GM21528 (cell line): ENCODE measurements at regions not wholly inside any gene's neighbourhood (a gene's known extent, or its start where the extent isn't known, plus 50 kb on each side); places are given as distances from the start of the nearest gene placed in this dataset.

Experiments
- ATAC-seq: cut with Tn5 transposase; IDR thresholded peaks from one replicate; pipeline ENCODE4 v1.9.1; 2021; ENCODE audit warnings: mild to moderate bottlenecking, moderate library complexity; ENCODE audit not compliant: unreplicated experiment, low FRiP score

DNA sequence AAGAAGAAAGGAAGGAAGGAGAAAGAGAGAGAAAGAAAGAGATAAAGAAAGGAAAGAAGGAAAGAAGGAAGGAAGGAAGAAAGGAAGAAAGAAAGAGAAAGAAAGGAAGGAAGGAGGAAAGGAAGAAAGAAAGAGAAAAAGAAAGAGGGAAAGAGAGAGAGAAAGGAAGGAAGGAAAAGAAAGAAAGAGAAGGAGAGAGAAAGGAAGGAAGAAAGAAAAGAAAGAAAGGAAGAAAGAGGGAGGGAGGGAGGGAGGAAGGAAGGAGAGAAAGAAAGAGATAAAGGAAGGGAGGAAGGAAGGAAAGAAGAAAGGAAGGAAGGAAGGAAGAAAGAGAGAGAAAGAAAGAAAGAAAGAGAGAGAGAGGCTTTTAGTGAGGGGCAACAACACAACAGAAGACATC is 135.1 kb upstream of the VSTM2B start:
- no peak for ATAC-seq

DNA sequence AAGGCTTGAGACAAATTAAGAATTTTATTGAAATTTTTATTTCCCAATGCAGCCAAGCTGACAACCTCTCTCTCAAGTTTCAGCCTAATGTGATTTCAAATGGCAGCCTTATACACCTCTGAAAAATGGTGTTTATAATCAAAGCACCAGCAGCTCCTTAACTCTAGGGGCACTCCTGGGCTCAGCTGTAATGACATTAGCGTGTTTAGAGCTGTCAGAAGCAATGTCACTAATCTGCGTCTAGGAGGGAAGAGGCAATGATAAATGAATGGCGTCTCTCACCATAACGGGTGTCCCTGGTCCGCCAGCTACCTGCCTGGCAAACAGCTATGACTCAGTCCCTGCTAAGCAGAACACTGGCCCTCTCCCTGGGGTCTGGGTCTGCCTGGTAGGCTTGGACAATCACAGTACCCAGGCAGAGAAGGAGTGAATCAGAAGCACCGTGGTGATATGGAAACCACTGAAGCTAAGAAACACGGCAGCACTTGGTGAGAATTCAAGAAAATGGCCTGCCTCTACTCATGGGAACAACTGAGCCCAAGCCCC is 131.8 kb upstream of the VSTM2B start:
- no peak for ATAC-seq

DNA sequence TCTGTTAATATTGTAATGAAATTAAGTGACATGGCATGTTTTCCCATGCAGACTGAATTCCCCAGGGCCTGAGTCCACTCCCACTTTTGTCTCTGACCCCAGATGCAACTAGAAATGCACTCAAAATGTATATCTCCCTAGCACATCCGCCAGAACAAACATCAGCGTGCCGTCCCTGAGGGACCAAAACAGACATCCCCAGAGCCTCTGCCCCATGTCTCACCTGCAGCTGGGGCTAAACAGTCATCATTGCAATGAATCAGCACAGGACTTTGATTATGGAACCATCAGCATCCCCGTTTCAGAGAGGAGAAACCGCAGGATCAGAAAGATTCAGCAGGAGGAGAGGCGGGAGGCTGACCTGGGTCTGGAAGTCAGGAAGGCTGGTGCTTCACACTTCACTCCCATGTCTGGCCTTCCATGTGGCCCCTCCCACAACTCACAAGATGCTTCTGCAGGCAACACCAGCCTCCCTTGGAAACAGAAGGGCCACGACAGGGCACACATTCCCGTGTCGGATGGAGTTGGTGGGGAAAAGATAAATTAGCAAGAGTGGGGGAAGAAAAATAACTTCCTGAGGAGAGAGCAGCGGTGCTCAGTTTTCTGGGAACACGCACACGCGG is 130.6 kb upstream of the VSTM2B start:
- no peak for ATAC-seq

DNA sequence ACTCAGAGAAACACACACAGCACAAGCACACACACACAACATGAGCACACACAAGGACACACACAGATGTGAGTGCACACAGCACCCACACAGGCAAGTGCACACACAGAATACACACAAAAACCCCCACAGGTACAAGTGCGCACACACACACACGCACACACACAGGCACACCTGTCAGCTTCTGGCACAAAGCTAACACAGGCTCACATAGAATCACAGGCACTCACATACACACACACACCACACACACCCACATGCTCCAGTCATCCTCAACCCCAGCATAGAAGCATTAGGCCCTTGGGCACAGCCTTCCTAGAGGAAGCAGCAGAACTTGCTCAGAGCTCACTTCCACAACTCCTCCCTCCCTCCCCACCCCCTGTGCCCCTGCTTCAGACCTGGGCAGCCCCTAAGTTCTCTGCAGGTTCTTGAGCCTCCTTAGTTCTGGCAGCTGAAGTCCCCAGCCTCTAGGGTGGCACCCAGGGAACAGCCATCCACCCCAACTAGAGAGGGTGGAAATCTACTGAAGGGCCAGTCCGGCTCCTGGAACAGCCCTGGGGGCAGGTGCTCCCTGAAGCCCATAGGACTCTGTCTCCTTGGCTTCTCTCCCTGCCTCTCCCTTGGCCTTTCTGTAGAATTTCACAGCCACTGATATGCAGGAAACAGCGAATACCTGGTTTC is 129.9 kb upstream of the VSTM2B start:
- no peak for ATAC-seq

DNA sequence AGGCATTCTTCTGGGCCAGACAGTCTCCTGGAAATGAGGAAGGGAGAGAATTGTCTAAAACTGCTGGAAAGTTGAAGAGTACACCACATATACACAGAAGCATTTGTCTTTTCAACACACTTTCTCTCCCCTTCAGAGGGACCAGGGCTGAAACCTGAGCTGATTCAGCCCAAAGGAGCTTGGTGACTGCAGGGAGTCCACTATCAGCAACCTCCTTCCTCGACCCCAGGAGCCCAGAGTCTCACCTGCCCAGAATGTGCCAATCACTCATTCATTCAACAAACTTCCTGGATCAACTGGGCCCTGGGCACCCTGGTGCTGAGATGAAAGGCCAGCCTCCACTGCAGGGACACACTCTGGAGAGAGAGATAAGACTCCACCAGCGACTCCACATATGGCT is 128.9 kb upstream of the VSTM2B start:
- ATAC-seq: no peak

DNA sequence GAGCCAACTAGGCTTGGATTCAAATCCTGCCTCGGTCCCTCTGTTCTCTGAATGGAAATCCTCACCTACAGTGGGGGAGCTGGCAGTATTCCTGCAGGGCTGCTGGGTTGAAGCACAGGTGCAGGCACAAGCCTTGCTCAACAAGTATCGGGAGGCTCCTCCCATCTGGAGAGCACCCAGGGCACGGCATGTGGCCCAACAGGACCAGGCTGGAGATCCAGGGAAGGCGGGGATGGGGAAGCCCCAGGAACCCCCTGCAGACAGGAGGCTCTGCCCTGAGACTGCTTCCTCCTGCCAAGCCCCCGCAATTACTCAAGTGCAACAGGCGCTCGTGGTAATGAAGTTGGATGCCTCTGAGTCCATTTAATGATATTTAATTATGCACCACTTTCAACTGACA is 128.0 kb upstream of the VSTM2B start:
- ATAC-seq: no peak

DNA sequence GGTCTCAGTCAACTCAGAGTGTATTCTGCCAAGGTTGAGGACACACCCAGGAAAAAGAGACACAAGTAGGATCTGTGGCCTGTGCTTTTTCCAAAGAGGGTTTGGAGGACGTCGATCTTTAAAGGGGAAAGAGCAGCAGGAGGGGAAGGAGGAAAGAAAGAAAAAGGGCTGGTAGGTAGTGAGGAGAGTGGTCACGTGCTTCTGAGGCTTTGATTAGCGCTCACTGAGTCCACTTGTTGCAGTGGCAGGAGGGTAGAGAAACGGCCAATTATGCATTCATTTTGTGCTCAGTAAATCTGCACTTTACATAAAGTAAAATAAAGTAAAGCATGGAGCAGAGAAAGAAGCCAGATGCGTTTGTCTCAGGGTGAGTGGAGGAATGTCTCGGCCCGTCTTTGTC is 126.0 kb upstream of the VSTM2B start:
- ATAC-seq: no peak

DNA sequence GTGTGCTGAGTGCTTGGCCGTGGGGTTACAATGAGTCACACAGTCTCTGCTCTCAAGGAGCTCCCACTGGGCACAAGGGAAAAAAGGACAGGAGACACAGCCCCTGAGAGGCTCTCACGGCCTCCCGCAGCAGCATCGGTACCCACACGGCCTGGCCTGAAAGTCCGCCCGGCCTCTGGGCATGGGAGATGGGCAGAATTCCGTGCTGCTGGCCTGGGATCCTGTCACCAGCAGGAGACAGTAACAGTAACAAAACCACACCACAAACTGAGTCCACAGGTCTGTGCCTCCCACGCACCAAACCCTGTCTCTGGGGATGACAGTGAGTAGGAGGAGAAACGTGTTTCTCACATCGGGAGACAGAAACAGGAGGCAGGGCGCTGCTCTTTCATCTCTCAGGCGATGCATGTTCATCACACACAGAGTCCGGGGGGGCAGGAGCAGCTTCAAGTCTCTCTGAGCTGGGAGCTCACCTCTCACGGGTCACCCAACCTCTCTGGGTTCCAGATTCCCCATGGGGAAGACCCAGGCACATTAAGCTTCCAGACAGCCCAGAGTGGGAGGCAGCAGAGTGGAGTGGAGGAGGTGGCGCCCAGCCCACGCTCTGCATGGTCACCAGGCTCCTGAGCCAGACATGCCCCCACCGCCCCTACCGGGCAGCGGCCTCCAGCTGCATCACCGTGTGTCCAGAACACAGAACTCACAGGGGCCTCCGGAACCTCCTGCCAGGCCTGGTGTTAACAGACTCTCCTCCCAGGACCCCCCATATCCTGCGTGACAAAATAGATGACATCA is 124.7 kb upstream of the VSTM2B start:
- no peak for ATAC-seq

DNA sequence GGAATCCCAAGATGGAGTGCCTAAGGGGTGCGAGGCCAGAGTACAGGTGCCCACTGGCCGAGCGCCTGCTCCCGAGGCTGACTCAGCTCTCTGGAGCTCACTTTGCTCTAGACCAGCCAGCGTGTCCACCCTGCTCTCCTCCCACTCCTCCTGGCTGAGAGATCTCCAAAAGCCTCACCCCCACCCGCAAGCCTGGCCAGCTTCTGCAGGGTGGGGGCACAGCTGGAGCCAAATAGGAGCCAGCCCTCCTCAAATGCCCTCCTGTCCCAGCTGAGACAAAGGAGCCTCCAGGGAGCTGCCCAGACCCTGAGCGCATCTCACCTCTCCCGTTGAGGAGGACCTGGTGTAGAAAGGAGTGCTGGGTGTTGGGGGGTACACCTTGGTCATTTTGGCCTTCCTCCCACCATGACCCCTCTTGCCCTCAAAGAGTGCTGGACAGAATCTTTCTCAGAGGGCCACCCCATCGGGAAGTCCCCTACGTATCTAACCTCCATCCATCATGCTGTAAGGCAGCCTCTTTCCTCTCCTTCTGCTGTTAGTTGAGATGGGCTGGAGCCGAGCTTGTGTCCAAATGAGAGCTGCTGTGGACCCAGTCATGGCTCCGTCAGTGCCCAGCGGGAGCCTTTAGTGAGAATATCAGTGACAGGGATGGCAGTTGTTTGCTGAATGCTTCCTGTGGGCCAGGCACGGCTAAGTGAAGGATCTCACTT is 123.9 kb upstream of the VSTM2B start:
- no peak for ATAC-seq

DNA sequence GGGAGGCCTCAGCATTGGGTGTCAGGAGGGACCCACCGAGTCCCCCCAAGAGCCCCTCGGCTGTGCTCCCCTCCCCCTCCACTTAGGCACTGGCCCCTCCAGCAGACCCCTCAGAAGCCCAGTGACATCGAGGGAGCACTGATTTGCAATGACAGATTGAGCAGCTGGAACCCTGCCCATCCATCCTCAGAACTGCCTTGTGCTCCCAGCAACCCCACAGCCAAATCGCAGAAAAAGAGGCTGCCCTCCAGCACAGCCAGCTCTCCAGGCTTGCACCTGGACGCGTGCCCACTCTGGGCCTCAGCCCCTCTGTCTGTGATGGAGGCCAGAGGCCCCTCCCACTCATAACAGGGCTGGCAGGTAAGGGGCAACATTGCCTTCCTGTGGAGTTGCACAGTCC is 123.2 kb upstream of the VSTM2B start:
- no peak for ATAC-seq

DNA sequence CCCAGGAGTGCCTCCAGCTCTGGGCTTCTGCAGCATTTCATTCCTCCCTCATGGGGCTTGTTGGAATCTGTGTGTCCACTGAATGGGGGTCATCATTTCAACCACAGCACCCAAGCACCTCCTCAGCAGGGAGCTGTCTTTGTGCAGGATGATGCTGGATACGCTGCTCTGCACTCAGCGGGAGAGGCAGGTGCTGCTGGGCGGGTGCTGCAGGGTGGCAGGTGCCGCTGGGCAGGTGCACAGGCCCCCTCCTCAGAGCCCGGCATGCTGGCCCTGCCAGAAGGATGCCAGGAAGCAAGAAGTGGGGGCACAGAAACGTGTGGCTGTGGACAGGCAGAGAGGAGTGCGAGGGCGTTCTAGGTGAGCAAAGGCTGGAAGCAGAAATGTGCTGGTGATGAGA is 121.8 kb upstream of the VSTM2B start:
- ATAC-seq: no peak

DNA sequence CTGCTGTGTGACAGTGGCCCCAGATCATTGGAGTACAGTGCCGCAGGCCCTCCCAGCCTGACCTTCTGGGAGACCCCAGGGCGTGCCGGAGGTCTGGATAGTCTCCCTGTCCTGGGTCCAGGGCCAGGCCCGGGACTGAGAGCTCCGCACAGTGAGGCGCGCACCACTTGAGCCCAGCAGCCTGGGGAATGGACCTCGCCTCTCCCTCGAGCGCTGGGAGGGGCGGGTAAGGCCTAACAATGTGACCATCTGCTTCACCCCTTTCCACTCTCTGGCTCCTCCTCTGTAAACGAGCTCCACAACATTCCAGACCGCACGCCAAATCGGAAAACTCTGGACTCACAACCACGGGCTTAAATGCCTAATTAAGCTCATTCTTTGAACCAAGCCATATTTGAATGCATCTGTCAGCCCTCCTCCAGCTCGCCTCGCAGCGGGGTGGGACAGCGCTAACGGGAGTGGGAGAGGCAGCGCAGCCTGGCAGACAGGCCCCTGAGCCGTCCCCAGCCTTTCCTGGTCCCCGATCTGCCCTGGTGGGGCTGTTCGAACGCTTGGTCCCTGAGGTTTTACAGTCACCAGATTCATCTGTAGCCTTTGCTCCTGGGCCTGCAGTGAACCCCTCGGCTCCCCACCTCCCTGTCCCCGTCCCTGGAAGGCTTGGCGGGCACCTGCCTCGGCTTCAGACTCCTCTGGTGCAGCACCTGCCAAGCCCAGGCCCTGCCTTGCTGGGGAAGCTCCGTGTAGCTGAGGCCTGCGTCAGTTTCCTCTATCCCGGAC is 120.7 kb upstream of the VSTM2B start:
- no peak for ATAC-seq

DNA sequence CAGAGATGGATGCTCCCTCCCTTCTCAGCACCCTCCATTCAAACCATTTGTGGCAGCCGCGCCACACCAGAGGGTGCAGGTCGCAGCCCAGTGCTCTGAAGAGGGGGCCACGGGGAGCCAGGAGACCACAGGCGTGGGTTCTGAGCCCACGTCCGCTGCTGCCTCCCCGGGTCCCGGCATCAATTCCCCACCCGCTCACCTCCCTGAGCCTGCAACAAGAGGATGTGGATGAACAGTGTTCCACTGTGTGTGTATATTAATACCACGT is 120.1 kb upstream of the VSTM2B start:
- no peak for ATAC-seq

DNA sequence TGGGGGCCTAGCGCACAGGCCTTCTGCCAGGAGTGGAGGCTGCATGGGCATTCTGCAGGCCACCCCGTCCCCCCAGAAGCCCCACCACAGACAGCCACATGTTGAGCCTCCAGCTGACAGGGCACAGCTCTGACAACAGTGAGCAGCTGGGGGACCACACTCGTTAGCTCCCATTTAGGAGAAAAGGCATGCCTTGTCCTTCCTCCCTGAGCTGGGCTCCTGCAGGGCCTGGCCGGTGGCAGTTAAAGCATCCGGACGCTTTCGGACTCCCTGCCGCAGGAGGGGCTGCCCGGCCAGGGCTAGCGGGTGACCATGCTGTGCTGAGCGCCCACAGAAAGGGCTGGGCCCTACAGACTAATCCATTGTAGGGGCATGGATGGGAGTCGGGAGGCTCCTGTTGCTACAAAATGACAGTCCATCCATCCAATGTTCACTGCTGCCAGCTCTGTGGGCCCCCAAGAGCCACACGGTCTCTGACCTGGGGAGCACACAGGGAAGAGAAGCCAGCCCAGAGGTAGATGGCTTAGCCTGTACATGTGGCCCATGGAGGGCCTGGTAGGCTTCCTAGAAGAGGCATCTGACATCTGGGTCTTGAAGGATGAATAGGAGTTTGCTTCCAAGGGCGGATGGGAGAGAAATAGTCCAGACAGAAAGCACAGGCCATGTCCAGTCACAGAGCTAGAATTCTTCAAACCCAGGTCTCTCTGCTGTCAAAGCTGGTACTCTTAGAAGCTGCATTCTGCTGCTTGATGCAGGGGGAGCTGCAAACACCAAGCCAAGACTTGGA is 116.5 kb upstream of the VSTM2B start:
- no peak for ATAC-seq

DNA sequence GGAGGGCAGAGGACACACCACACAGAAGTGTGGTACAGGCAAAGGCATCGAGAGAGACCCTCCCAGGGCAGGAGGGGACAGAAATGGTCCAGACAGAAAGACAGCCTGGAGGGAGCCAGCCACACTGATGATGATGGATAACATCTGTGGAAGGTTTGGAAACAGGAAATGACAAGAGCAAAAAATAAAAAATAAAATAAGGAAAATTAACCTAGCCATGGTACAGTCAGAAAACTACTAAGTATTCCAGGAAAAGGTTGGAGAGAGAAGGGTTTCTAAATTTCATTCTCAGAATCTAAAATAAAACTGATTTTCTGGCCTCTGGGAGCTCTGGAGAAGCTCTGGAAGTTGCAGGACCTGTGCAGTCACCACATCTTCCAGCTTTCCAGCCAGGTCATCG is 115.2 kb upstream of the VSTM2B start:
- ATAC-seq: no peak

DNA sequence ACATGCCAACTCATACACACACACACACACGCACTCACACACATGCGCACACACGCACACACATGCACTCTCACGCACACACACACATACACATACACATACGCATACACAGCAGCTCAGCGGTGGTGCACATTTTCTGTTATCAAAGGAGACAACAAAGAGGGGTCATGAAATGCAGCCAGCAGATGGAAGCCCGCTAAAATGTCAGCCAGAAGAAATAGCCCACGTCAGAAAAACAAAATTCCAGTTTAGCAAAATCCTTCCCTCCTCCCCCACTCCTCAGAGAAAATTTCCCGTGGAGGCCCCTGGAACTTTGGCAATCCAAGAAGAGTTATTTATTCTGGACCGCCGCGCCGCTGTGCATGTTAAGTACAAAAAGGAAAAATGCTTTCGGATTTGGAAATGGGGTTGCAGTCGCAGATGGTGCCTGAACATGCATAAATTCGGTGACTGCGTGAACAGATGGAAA is 114.6 kb upstream of the VSTM2B start:
- ATAC-seq: no peak

DNA sequence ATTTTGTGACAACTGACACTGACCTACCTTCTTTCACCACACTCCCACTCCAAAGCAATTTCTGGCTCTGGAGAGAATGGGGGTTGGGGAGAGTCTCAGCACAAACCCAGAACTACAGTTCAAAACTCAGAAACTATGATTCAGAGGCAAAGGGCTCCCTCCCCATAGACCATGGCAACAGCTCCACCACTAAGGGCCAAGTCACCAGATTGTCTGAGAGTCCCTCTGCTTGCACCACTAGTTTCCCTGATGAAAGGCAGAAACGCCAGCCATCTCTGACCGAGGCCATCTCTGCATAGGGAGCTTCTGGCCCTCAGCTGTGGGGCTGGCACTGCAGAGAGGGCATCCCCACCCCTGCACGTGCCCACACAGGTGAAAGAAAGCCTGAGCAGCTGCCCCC is 112.4 kb upstream of the VSTM2B start:
- ATAC-seq: no peak

DNA sequence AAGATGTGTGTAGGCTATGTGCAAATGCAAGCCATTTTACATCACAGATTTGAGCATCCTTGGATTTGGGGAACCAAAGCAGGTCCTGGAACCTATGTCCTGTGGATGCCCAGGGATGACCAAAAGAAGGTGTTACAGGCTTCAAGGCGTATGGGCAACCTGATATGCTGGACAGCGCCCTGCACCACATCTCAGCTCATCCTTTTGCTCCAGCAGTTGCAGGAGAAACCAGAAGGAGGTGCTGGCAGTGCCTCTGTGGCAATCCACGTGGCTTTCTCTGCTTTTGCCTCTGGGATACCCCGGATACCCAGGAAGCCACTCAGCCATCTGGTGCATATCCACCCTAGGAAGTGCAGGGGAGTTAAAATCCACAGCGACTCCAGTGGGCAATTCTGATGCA is 110.3 kb upstream of the VSTM2B start:
- ATAC-seq: no peak

DNA sequence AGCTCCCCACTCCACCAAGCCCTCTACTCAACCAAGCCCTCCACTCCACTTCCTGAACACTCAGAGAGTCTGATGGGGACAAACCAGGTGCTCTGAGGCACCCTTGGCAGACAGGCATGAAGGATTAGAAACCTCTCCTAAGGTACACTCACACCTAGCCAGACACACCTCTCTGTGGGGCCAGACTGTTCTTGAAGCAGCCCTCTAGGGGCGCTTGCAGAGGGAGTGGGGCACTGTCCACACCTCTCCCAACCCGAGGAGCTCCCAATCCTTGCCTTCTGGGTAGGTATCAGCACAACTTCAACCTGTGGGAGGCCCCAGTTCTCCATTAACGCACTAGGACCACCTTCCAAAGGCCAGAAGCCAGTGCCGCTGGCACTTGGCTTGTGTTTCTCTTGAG is 108.7 kb upstream of the VSTM2B start:
- no peak for ATAC-seq

DNA sequence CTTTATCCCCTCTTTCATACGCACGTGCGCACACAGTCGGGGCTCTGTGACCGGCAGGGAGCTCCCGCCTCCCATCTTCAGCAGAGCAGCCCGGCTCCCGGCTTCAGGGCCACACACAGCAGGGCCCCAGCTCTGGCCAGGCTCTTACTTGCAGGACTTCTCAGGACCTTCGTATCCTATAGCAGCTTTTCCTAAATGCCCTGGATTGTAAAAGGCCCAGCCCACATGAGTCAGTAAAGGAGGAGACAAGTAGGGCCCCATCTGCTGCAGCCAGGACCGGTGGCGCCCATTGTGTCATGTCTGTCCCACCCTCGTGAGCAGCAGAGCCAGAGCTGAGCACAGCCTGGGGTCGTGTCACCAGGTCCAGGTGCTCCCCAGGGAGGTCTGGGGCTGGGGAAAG is 107.6 kb upstream of the VSTM2B start:
- ATAC-seq: no peak
